NCI-H82 (cell line): ENCODE measurements at regions not wholly inside any gene's neighbourhood (a gene's known extent, or its start where the extent isn't known, plus 50 kb on each side); places are given as distances from the start of the nearest gene placed in this dataset.
A peak's percentile ranks its signal among the peaks of the same experiment; 100 is the strongest.
"Not testable (repeated sequence)": the region's sequence is repeated elsewhere in the genome, so short reads cannot be mapped to it uniquely, and the experiment has no call there.

Experiments
- DNase-seq: peaks from one replicate; lab custom pipeline; 2025; lab: John Stamatoyannopoulos, UW

- not testable (repeated sequence) for DNase-seq
Observed at GRCh38 chr2:95654897-95655296, 63.1 kb downstream of the TRIM43 start.

- DNase-seq, result not testable (repeated sequence)
Observed at GRCh38 chr2:95656553-95656952, 64.8 kb downstream of the TRIM43 start.

DNA sequence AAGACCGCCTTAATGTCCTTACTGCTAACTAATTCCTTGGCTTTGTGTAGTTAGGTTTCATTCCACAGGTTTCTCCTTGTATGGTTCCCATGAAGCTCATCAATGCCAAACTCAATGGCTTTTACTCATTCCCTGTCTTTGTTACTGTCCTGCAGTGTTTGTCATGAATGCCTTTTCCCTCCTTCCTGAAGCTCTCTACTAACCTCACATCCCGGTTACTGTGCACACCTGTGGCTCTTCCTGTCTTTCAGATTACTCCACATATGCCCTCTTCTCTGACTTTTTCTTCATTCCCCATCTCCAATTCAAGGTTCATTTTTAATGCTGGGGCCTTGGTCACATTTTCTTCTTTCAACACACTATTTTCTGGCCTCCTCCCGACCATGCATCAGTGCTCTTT lies 66.1 kb downstream of the TRIM43 start:
- DNase-seq, result not testable (repeated sequence)

- DNase-seq, result not testable (repeated sequence)
Observed at GRCh38 chr2:95660766-95661562, 69.2 kb downstream of the TRIM43 start.

DNA sequence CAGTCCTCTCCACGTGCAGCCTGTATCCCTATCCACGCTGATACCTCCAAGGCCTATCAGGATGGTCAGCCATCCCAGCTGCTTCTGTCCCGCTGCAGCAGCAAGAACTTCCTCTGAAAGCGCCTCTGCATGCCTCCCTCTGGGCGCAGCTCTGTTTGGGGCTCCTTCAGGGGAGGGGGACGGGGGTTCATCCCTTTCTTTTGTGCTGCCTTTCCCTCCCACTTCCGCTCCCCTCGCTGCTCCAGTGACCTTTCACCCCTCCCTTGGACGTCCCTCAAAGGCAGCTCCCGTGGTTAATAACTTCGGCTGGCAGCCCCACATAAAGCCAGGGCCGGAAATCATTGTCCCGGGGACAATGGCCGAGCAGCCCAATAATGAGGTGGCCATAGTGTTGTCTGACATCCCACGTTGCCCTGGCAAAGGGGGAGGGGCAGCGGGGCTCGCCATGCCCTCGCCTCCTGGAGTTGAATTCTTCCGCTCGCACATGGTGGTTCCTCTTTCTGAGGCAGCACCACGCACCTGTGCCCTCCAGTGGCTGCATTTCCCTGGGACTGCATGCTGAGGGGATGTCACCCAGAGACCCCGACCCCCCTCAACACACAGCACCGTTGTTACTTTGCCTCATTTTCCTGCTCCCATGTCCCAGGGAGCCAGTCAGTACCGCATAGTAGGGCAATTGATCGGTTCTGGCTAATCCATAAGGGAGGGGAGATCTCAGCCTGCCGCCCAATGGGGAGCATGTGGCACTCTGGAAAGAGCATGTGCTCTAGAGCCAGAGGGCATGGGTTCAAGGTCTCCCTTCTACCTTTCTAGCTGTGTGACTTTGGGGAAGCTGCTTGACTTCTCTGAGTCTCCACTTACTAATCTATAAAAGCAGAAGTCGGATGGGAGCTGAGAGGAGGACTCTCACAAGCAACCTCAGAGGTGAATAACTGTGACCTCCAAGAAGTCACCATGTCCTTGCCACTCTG lies 72.0 kb downstream of the TRIM43 start:
- DNase-seq, result not testable (repeated sequence)

GRCh38 chr2:95666636-95667035 lies 74.8 kb downstream of the TRIM43 start:
- DNase-seq, result not testable (repeated sequence)

GRCh38 chr2:95667480-95667879 lies 75.7 kb downstream of the TRIM43 start:
- DNase-seq, result no peak

DNA sequence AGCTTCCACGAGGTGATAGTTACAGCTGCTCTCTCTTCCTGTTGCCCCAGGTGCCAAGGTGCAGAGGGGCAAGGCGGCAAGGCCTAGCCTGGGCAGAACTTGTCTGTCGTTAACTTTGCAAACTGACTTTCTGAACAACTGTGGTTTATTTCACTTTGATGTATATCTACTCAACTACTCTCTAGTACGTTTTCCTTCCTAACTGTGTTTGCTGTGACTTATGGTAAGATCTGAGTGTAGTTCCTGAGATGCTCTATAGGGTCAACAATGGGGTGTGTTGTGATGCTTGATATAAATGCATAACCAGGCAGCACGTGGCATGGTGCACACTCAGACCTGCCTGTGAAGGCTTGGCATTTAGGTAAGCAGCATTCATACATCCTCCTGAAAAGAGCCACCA lies 77.1 kb downstream of the TRIM43 start:
- DNase-seq, result not testable (repeated sequence)

DNA sequence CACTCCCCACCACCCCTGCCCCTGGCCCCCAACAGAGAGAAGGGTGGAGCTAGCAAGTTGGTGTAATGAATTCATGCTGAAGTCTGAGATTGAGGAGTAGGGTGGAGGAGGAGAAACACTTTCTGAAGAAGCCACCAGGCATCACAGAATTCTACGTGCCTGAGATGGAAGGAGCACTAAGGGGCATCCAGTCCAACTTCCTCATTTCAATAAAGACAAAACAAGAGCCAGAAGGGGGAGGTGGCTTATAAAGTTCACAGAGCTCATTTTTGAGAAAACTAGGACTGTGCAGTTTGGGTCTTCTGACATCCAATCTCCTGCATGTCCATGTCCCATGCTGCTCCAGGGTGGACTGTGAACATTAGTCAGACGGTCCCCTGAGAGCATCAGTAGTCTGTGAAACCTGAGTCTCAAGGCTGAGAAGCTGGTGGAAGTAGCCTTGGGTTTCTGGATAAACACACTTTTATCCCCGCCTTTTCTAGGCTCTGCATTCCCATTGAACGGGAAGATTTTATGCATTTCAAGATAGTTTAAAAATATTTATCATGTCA lies 77.7 kb downstream of the TRIM43 start:
- DNase-seq, result no peak

- DNase-seq, result peak; percentile 10
Observed at GRCh38 chr2:95670167-95670566, 78.4 kb downstream of the TRIM43 start.

GRCh38 chr2:95670686-95671085 lies 78.9 kb downstream of the TRIM43 start:
- no peak for DNase-seq

GRCh38 chr2:95671171-95671570 lies 79.4 kb downstream of the TRIM43 start:
- peak; percentile 96 for DNase-seq

DNA sequence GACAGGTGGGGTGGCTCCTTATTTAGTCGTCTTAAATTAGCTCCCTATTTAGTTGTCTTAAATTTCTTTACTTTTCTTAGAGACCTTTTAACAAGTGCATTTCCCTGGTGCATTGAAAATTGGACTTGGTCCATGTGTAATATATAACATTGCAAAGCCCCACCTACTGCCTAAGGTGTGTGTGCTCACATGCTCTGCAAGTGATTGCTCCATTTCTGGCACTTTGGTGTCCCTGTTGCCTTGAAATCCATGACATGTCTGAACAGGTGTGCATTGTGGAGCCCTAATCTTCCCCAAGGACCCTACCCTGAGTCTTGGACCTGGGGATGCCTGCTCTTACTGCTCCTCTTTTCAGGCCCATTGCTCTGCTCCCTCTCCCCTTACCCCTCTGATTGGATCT lies 80.2 kb downstream of the TRIM43 start:
- DNase-seq, result not testable (repeated sequence)

- not testable (repeated sequence) for DNase-seq
Observed at GRCh38 chr2:95672500-95672899, 80.7 kb downstream of the TRIM43 start.

DNA sequence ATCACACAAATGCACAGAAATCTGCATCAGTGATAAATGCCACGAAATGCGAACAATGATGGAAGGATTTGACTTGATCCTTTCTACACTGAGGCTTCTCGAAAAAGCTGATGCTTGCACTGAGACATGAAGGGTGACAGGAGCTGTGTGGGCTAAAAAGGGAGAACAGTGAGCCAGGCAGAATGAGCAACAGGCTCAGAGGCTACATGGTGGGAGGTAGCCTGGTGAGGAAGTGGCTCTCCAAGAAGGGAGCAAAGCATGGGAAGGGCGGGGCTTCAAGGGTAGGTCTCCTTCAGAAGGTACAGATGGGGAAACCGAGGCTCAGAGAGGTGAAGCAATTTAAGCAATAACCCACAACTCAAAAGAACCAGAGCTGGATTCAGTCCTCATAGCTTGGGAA lies 82.4 kb downstream of the TRIM43 start:
- no peak for DNase-seq

DNA sequence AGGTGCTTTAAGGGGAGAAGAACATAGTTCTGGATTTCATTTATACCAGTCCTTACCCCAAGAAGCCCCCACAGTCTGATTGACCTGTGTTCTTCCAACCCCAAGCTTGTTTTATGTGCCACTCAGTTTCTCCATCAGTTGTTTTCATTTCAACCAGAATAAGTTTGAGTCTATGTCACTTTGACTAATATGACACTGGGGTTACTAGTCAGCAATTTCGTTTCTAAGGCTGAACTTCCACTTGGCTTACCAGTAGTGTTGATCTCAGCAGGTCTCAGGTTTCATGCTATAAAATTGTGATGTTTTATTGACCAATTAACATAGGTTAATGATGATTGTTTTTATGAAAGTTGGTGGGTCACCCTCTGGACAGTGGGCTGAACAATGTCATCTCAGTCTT lies 84.8 kb downstream of the TRIM43 start:
- not testable (repeated sequence) for DNase-seq

- no peak for DNase-seq
Observed at GRCh38 chr2:95677346-95677745, 85.5 kb downstream of the TRIM43 start.

DNA sequence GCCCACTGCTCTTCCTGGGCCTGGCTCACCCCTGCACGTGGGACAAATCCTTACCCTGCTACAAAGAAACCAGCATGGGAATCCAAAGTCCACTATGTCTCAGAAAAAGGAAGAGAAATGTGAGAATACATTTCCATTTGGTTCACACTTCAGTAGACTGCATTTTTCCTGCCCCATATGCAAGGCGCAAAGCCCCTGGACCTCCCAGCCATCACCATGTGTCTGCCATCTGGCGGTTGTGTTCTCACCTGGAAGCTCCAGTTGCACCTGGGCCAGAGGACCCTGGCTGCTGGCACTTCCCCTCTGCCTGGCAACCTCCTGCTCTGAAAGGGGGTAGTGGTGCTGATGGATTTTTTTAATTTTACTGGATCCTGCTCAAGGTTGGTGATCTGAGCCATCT lies 86.0 kb downstream of the TRIM43 start:
- DNase-seq, result not testable (repeated sequence)

DNA sequence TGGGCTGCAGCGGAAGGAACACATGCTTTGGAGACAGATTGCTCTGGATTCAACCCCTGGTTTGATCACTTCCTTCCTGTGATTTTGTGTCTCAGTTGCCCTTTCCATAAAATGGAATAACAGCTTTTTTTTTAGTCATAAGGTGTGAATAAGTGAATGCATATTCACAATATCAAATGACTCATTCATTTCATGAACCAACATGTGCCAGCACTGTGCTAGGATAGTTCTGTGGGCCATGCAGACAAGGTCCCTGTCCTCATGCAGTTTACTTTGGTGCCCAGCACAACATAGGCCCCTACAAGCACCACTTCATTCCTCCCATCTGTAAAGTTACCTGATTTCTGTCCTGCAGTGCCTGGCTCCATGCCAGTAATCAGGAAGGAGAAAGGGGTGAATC lies 89.4 kb downstream of the TRIM43 start:
- not testable (repeated sequence) for DNase-seq

- DNase-seq, result not testable (repeated sequence)
Observed at GRCh38 chr2:95681589-95682081, 89.8 kb downstream of the TRIM43 start.

DNA sequence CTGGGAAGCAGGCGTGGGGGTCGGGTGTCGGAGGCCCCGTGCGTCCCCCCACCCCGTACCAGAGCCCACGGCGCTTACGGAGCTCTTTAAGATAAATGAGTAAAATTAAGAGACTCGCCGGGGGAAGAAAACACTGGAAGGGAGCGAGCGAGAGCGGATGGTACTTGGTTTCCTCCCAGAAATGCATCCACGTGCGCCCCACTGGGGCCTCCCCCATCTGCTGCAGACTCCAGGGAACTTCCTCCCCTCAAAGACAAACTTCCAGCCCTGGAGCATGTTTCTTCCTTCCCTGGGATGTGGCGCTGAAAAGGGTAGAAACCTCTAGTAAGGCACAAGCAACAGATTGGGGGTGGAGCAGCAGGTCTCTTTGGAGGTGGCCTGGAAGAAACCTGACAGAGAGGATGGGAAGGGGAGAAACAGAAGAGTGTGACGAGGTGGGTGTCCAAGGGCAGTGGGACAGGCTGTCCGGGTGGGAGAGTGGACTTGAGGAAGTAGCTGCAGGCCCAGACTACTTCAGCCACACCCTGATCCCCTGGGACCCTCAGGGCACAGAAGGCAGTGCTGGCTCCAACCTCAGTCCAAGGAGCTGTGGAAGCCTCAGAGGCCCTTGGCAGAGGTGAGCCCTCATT lies 91.2 kb downstream of the TRIM43 start:
- DNase-seq, result peak; percentile 62

- DNase-seq, result no peak
Observed at GRCh38 chr2:95685513-95685912, 93.7 kb downstream of the TRIM43 start.
